H1 (cell line): ENCODE measurements at regions not wholly inside any gene's neighbourhood (a gene's known extent, or its start where the extent isn't known, plus 50 kb on each side); places are given as distances from the start of the nearest gene placed in this dataset.

ENCODE experiments used
- CTCF ChIA-PET: fragments of 300-600 bp; sonication (Branson Sonifier 250); formaldehyde crosslinking; loops from one replicate; lab custom pipeline; 2021; ENCODE audit not compliant: partially characterized antibody; lab: Charles Lee
- POLR2A ChIA-PET: fragments of 300-600 bp; sonication (Branson Sonifier 250); formaldehyde crosslinking; loops from one replicate; lab custom pipeline; 2021; ENCODE audit warnings: inconsistent platforms; ENCODE audit not compliant: partially characterized antibody; lab: Charles Lee
- DNase-seq, 2 experiments: peaks; one replicate each; pipeline versions ENCODE4 v3.0.0 to v3.0.0-alpha.2; 2010 to 2022; ENCODE audit warnings: low spot score in 2 of 2, low read depth in 1 of 2, mixed read lengths in 1 of 2
- FAIRE-seq: peaks from 2 replicates; lab custom pipeline; 2011; peaks lifted over from hg19 to GRCh38; lab: Jason Lieb, UNC
- H2AFZ ChIP-seq: 2 replicates; pipeline ENCODE4 v1.8.1; 2012; ENCODE audit warnings: low read length, inconsistent platforms
- H2AK5ac ChIP-seq: 2 replicates; pipeline ENCODE4 v1.6.1; 2013; ENCODE audit warnings: low read depth, low read length
- H2BK120ac ChIP-seq: replicated peaks from 2 replicates; pipeline ENCODE3; 2013; ENCODE audit warnings: low read depth, low read length, inconsistent platforms
- H2BK12ac ChIP-seq: 2 replicates; pipeline ENCODE4 v1.6.1; 2013; ENCODE audit warnings: low read depth, low read length
- H2BK15ac ChIP-seq: 2 replicates; pipeline ENCODE4 v1.6.1; 2013; ENCODE audit warnings: low read length
- H2BK20ac ChIP-seq: 2 replicates; pipeline ENCODE4 v1.6.1; 2013; ENCODE audit warnings: low read length
- H2BK5ac ChIP-seq: 2 replicates; pipeline ENCODE4 v1.6.1; 2013; ENCODE audit warnings: low read depth, low read length
- H3K14ac ChIP-seq: 2 replicates; pipeline ENCODE4 v1.6.1; 2013; ENCODE audit warnings: inconsistent platforms; ENCODE audit not compliant: insufficient read length
- H3K18ac ChIP-seq: 2 replicates; pipeline ENCODE4 v1.6.1; 2013; ENCODE audit warnings: low read length; ENCODE audit errors: extremely low read depth
- H3K23ac ChIP-seq: 2 replicates; pipeline ENCODE4 v1.6.1; 2013; ENCODE audit warnings: inconsistent platforms; ENCODE audit not compliant: insufficient read length
- H3K23me2 ChIP-seq: 2 replicates; pipeline ENCODE4 v1.6.1; 2013; ENCODE audit warnings: low read depth, low read length
- H3K27ac ChIP-seq: 2 replicates; pipeline ENCODE4 v1.6.1; 2011; ENCODE audit warnings: low read depth, low read length, inconsistent platforms
- H3K27me3 ChIP-seq, 4 experiments: replicated peaks in 1 of 4; 1 replicate in 1 of 4; 2 replicates in 3 of 4; pipeline versions ENCODE4 v1.6.1 to v1.8.1; 2011 to 2013; ENCODE audit warnings: low read length in 3 of 4, mild to moderate bottlenecking in 3 of 4, inconsistent platforms in 2 of 4, mixed read lengths in 2 of 4, moderate library complexity in 1 of 4; ENCODE audit not compliant: control insufficient read depth in 3 of 4, insufficient read depth in 3 of 4; ENCODE audit errors: extremely low read depth in 1 of 4
- H3K36me3 ChIP-seq, 4 experiments: 2 replicates each; pipeline versions ENCODE4 v1.6.1 to v1.8.1; 2011 to 2013; ENCODE audit warnings: mild to moderate bottlenecking in 4 of 4, low read length in 3 of 4, moderate library complexity in 2 of 4, control low read depth in 1 of 4, inconsistent platforms in 1 of 4; ENCODE audit not compliant: insufficient read depth in 4 of 4, control insufficient read depth in 2 of 4
- H3K4ac ChIP-seq: replicated peaks from 2 replicates; pipeline ENCODE3; 2013; ENCODE audit warnings: low read length, low read depth, mixed read lengths, inconsistent platforms; ENCODE audit not compliant: insufficient read length
- H3K4me1 ChIP-seq, 4 experiments: replicated peaks in 1 of 4; 1 replicate in 1 of 4; 2 replicates in 3 of 4; pipeline versions ENCODE4 v1.6.1 to v1.8.1; 2011 to 2013; ENCODE audit warnings: low read length in 3 of 4, inconsistent platforms in 2 of 4, mixed read lengths in 1 of 4; ENCODE audit not compliant: insufficient read depth in 4 of 4, control insufficient read depth in 3 of 4
- H3K4me2 ChIP-seq, 2 experiments: 2 replicates each; pipeline versions ENCODE4 v1.6.1 to v1.8.1; 2011 to 2013; ENCODE audit warnings: low read depth in 2 of 2, low read length in 2 of 2, control low read depth in 1 of 2, inconsistent platforms in 1 of 2, mild to moderate bottlenecking in 1 of 2; ENCODE audit not compliant: insufficient read depth in 1 of 2
- H3K4me3 ChIP-seq, 4 experiments: fragments of 200-600, 300-600 bp in 1 of 4; sonication (generic), shearing (Covaris generic), sonication (Bioruptor Twin) in 1 of 4; 2 replicates each; pipeline versions ENCODE4 v1.5.1 to v1.8.1; 2011 to 2016; ENCODE audit warnings: low read length in 4 of 4, low read depth in 3 of 4, control low read depth in 2 of 4, inconsistent platforms in 2 of 4, mild to moderate bottlenecking in 2 of 4, mixed read lengths in 1 of 4, moderate library complexity in 1 of 4; ENCODE audit not compliant: insufficient read depth in 2 of 4; ENCODE audit errors: extremely low read depth in 1 of 4
- H3K56ac ChIP-seq: replicated peaks from 2 replicates; pipeline ENCODE3; 2013; ENCODE audit warnings: low read depth, mild to moderate bottlenecking, mixed read lengths, low read length, inconsistent platforms; ENCODE audit not compliant: insufficient read length
- H3K79me1 ChIP-seq: 2 replicates; pipeline ENCODE4 v1.6.1; 2013; ENCODE audit warnings: low read depth, low read length, control low read depth
- H3K79me2 ChIP-seq, 2 experiments: 2 replicates each; pipeline versions ENCODE4 v1.6.1 to v1.8.1; 2012 to 2013; ENCODE audit warnings: low read length in 2 of 2, mild to moderate bottlenecking in 2 of 2, inconsistent platforms in 1 of 2; ENCODE audit not compliant: insufficient read depth in 2 of 2, control insufficient read depth in 1 of 2
- H3K9ac ChIP-seq, 4 experiments: replicated peaks in 1 of 4; 1 replicate in 1 of 4; 2 replicates in 3 of 4; pipeline versions ENCODE4 v1.6.1 to v1.8.1; 2011 to 2013; ENCODE audit warnings: low read depth in 3 of 4, low read length in 3 of 4, control low read depth in 2 of 4, mild to moderate bottlenecking in 2 of 4, moderate library complexity in 2 of 4, inconsistent platforms in 1 of 4; ENCODE audit errors: extremely low read depth in 1 of 4
- H3K9me3 ChIP-seq, 2 experiments: 2 replicates each; pipeline versions ENCODE4 v1.6.1 to v1.8.1; 2012 to 2013; ENCODE audit warnings: mild to moderate bottlenecking in 2 of 2, moderate library complexity in 2 of 2, control low read depth in 1 of 2, inconsistent platforms in 1 of 2, low read depth in 1 of 2, low read length in 1 of 2, mixed read lengths in 1 of 2; ENCODE audit not compliant: insufficient read depth in 2 of 2
- H4K20me1 ChIP-seq, 2 experiments: replicated peaks in 1 of 2; 2 replicates each; pipeline versions ENCODE3 to v1.8.1; 2011 to 2013; ENCODE audit warnings: inconsistent platforms in 2 of 2, low read length in 2 of 2, mild to moderate bottlenecking in 1 of 2; ENCODE audit not compliant: insufficient read depth in 2 of 2, control insufficient read depth in 1 of 2
- H4K5ac ChIP-seq: 2 replicates; pipeline ENCODE4 v1.6.1; 2013; ENCODE audit warnings: low read length, low read depth, mixed read lengths, inconsistent platforms; ENCODE audit not compliant: insufficient read length
- H4K8ac ChIP-seq: 2 replicates; pipeline ENCODE4 v1.8.0; 2013; ENCODE audit warnings: mild to moderate bottlenecking, moderate library complexity, low read length, inconsistent platforms; ENCODE audit not compliant: insufficient read depth; ENCODE audit errors: extremely low read depth
- H4K91ac ChIP-seq: replicated peaks from 2 replicates; pipeline ENCODE3; 2013; ENCODE audit warnings: low read length, mixed read lengths, inconsistent platforms; ENCODE audit not compliant: insufficient read length
- BCL11A ChIP-seq, 2 experiments: IDR thresholded peaks; one replicate each; pipeline ENCODE4 v1.6.1; 2011; ENCODE audit warnings: low read depth in 2 of 2, low read length in 2 of 2, mild to moderate bottlenecking in 2 of 2
- CTBP2 ChIP-seq: IDR thresholded peaks from 2 replicates; pipeline ENCODE4 v1.7.0; 2011; ENCODE audit warnings: borderline replicate concordance, mild to moderate bottlenecking, moderate library complexity, mixed read lengths, low read length; ENCODE audit not compliant: insufficient read depth, insufficient read length
- KDM4A ChIP-seq: IDR thresholded peaks from one replicate; pipeline ENCODE4 v1.7.1; 2012; ENCODE audit warnings: low read depth, mild to moderate bottlenecking, moderate library complexity, low read length, inconsistent platforms; ENCODE audit not compliant: severe bottlenecking
- WGBS, 2 experiments: shearing (Covaris generic) in 1 of 2; methylation state at CpG; one replicate each; pipeline versions ENCODE4 v1.1.6 to v1.1.7; 2013 to 2015; ENCODE audit warnings: low lambda C conversion rate in 2 of 2, mixed read lengths in 2 of 2, inconsistent platforms in 1 of 2, low coverage in 1 of 2, missing lambda C conversion rate in 1 of 2; ENCODE audit not compliant: insufficient replicate concordance in 2 of 2, insufficient coverage in 1 of 2, insufficient read length in 1 of 2; ENCODE audit errors: extremely low coverage in 1 of 2, missing lambda C conversion rate in 1 of 2; 5-methylcytosine and 5-hydroxymethylcytosine counted together
- TF ChIP-seq, protein P1 (sequence below): IDR thresholded peaks from 2 replicates; pipeline ENCODE4 v1.6.1; 2012; ENCODE audit warnings: inconsistent platforms
- TF ChIP-seq, protein P2 (sequence below): IDR thresholded peaks from 2 replicates; pipeline ENCODE4 v1.6.1; 2011; ENCODE audit warnings: low read length, improper control_type of control experiment

DNA sequence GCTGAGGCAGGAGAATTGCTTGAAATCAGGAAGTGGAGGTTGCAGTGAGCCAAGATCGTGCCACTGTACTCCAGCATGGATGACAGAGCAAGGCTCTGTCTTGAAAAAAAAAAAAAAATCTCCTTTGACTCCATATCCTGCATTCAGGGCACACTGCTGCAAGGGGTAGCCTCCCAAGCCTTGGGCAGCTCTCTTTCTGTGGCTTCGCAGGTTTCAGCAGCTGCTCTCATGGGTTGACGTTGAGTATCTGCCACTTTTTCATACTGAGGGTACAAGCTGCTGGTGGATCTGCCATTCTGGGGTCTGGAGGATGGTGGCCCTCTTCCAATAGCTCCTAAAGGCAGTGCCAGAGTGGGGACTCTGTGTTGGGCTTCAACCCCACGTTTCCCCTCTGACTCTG lies 2198.1 kb upstream of the WWC1 start:
- Histone ChIP-seq H2BK20ac (no peak overlapping the region), H3K23me2 (no peaks in the 10 kb centered on the region), H3K9ac (no peak overlapping the region), H3K9me3 (peaks cover 5 to 7% of the 10 kb centered on the region in 2 experiments; a peak in 3 of 4 replicates), H3K4ac (no peak overlapping the region), H3K14ac (no peak overlapping the region), H3K27ac (no peak overlapping the region), H2BK15ac (0 out of 2 replicates have a peak overlapping the region, but pooled peaks have one; percentile 48), H4K5ac (no peak overlapping the region), H2BK5ac (no peak overlapping the region), H3K79me1 (no peaks in the 10 kb centered on the region), H3K36me3 (no peaks in the 10 kb centered on the region; a peak in 1 of 8 replicates), H3K18ac (no peak overlapping the region; the same call in 1 of the 2 replicates), H2AFZ (no peak overlapping the region), H3K56ac (no peak overlapping the region), H3K23ac (no peak overlapping the region), H3K4me1 (peaks cover 0 to 3% (median 2%) of the 10 kb centered on the region in 4 experiments; a peak in 1 of 7 replicates), H3K79me2 (no peaks in the 10 kb centered on the region), H3K27me3 (no peaks in the 10 kb centered on the region), H4K91ac (no peak overlapping the region), H4K20me1 (no peaks in the 10 kb centered on the region), H3K4me2 (no peak overlapping the region), H2BK120ac (no peak overlapping the region), H3K4me3 (no peak overlapping the region), H4K8ac (no peak overlapping the region), H2AK5ac (peak overlapping the region; percentile 53; the same call in 1 of the 2 replicates), H2BK12ac (0 out of 2 replicates have a peak overlapping the region, but pooled peaks have one; percentile 3)
- ChIA-PET POLR2A (no interaction called here), CTCF (interaction anchor here (0.7 to 1.2 kb wide), 2 partner anchors 15 to 595 kb away, joined by 3 to 5 read pairs; no protein-coding TSS in a partner anchor)
- FAIRE-seq (no peak), DNase-seq (no peak)
- TF ChIP-seq KDM4A (no peak), CTBP2 (no peak), BCL11A (IDR thresholded peaks at IDR 0.05; ENCODE audit: low read depth in 2 of 2, low read length in 2 of 2) (no peak)
- TF ChIP-seq, protein P1, sequence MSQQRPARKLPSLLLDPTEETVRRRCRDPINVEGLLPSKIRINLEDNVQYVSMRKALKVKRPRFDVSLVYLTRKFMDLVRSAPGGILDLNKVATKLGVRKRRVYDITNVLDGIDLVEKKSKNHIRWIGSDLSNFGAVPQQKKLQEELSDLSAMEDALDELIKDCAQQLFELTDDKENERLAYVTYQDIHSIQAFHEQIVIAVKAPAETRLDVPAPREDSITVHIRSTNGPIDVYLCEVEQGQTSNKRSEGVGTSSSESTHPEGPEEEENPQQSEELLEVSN, result no peak
- TF ChIP-seq, protein P2, sequence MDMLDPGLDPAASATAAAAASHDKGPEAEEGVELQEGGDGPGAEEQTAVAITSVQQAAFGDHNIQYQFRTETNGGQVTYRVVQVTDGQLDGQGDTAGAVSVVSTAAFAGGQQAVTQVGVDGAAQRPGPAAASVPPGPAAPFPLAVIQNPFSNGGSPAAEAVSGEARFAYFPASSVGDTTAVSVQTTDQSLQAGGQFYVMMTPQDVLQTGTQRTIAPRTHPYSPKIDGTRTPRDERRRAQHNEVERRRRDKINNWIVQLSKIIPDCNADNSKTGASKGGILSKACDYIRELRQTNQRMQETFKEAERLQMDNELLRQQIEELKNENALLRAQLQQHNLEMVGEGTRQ, result no peak
- 93% methylated on average over 3 of the region's 4 CpGs; no CpG with 5 or more reads in 1 of the 2 experiments for WGBS, 2 experiments
